Stomach (tissue), 8 donors: ENCODE measurements at regions not wholly inside any gene's neighbourhood (a gene's known extent, or its start where the extent isn't known, plus 50 kb on each side); places are given as distances from the start of the nearest gene placed in this dataset.

Source experiments
- DNase-seq, 2 donors: peaks; one replicate each; pipeline versions ENCODE4 v3.0.0 to v3.0.0-alpha.2; 2013 to 2019
- H3K27ac ChIP-seq, 5 donors: fragments of 200-600 bp in 4 of 5; sonication (generic) in 4 of 5; one replicate each; pipeline ENCODE4 v1.5.1; 2013 to 2019; ENCODE audit warnings: mild to moderate bottlenecking in 1 of 5, moderate library complexity in 1 of 5
- H3K27me3 ChIP-seq, 3 donors: fragments of 200-600 bp; sonication (generic); one replicate each; pipeline ENCODE4 v1.5.1; 2017 to 2019; ENCODE audit warnings: mixed run types in 1 of 3
- H3K36me3 ChIP-seq, 4 donors: fragments of 200-600 bp; sonication (generic); 1 replicate in 3 of 4; 2 replicates in 1 of 4; pipeline ENCODE4 v1.5.1; 2016 to 2019
- H3K4me1 ChIP-seq, 4 donors: fragments of 200-600 bp; sonication (generic); one replicate each; pipeline ENCODE4 v1.5.1; 2016 to 2019
- H3K4me3 ChIP-seq, 4 donors: fragments of 200-600 bp; sonication (generic) in 3 of 4; one replicate each; pipeline ENCODE4 v1.5.1; 2016 to 2019; ENCODE audit warnings: mild to moderate bottlenecking in 1 of 4
- H3K9me3 ChIP-seq, 4 donors: fragments of 200-600 bp; sonication (generic); one replicate each; pipeline ENCODE4 v1.5.1; 2016 to 2019
- CTCF ChIP-seq, 7 experiments: fragments of 450-650 bp in 4 of 7; fragments of 200-600 bp in 3 of 7; sonication (generic) in 3 of 7; IDR thresholded peaks; one replicate each; pipeline ENCODE4 v1.5.1; 2016 to 2019; ENCODE audit warnings: antibody characterized with exemption in 7 of 7, control low read depth in 2 of 7, mild to moderate bottlenecking in 1 of 7
- EP300 ChIP-seq: sonication (generic); formaldehyde crosslinking; IDR thresholded peaks from one replicate; pipeline ENCODE4 v1.6.1; 2017; ENCODE audit warnings: antibody characterized with exemption
- POLR2A ChIP-seq, 4 donors: fragments of 450-650 bp; IDR thresholded peaks; one replicate each; pipeline ENCODE4 v1.6.1; 2016; ENCODE audit warnings: antibody characterized with exemption in 4 of 4, control low read depth in 2 of 4, mild to moderate bottlenecking in 1 of 4, moderate library complexity in 1 of 4
- POLR2AphosphoS5 ChIP-seq, 3 donors: sonication (generic); formaldehyde crosslinking; IDR thresholded peaks; one replicate each; pipeline ENCODE4 v1.6.1; 2016; ENCODE audit warnings: antibody characterized with exemption in 3 of 3
- WGBS, 5 donors: extraction: QIAGEN DNeasy Blood & Tissue Kit in 3 of 5; methylation state at CpG; one replicate each; pipeline versions ENCODE4 v1.1.5 to v1.1.7; 2013 to 2018; 5-methylcytosine and 5-hydroxymethylcytosine counted together
- intact Hi-C: fragments of 100-400 bp; cut with DNase I; formaldehyde crosslinking; loops from one replicate; pipeline ENCODE4 v1.15.1; 2023; ENCODE audit warnings: low total_unique reads
- donor health status: healthy with polysubstance abuse.
- donor health status: Bipolar disorder and iron deficiency.
- donor health status: healthy.

- 65 to 83% (median 71%) methylated on average over 2 of the region's 2 CpGs for WGBS, 5 donors
- H3K9me3 ChIP-seq: no peaks in the 10 kb centered on the region
- DNase-seq: no peak
- peak overlapping the region in 2 of 5 donors; percentile 1 to 60 for H3K27ac ChIP-seq
- no peaks in the 10 kb centered on the region for H3K36me3 ChIP-seq
- TF ChIP-seq POLR2A (IDR thresholded peaks at IDR 0.05) (no peak), EP300 (no peak), POLR2AphosphoS5 (IDR thresholded peaks at IDR 0.05) (no peak), CTCF (IDR thresholded peaks at IDR 0.05) (no peak)
- no peak overlapping the region for H3K4me3 ChIP-seq
- no peaks in the 10 kb centered on the region for H3K27me3 ChIP-seq
- intact Hi-C loops: no loop called here
- peaks cover 18 to 52% (median 40%) of the 10 kb centered on the region in 4 donors for H3K4me1 ChIP-seq
Measured at GRCh38 chr12:123054371-123054770, 73.9 kb downstream of the ARL6IP4 start.

- no peak for TF ChIP-seq CTCF (IDR thresholded peaks at IDR 0.05)
- no peak for TF ChIP-seq EP300
- TF ChIP-seq POLR2AphosphoS5 (IDR thresholded peaks at IDR 0.05): no peak
- TF ChIP-seq POLR2A (IDR thresholded peaks at IDR 0.05): no peak
Measured at GRCh38 chr12:123051556-123051955, 71.1 kb downstream of the ARL6IP4 start.

GRCh38 chr12:123050913-123051312 is 70.4 kb downstream of the ARL6IP4 start:
- H3K27me3 ChIP-seq: no peaks in the 10 kb centered on the region
- H3K36me3 ChIP-seq: no peaks in the 10 kb centered on the region
- peaks cover 4 to 60% (median 43%) of the 10 kb centered on the region in 4 donors for H3K4me1 ChIP-seq
- H3K9me3 ChIP-seq: no peaks in the 10 kb centered on the region
- intact Hi-C loops: no loop called here
- peak overlapping the region in 4 of 5 donors; percentile 38 to 83 (median 70) for H3K27ac ChIP-seq
- no peak for DNase-seq
- TF ChIP-seq EP300: no peak
- no peak for TF ChIP-seq POLR2A (IDR thresholded peaks at IDR 0.05)
- no peak for TF ChIP-seq CTCF (IDR thresholded peaks at IDR 0.05)
- no peak for TF ChIP-seq POLR2AphosphoS5 (IDR thresholded peaks at IDR 0.05)
- 82 to 93% (median 86%) methylated on average over 4 of the region's 4 CpGs for WGBS, 5 donors
- no peak overlapping the region for H3K4me3 ChIP-seq

More at GRCh38 chr12:123051556-123051955, 71.1 kb downstream of the ARL6IP4 start:
- peaks cover 9 to 60% (median 41%) of the 10 kb centered on the region in 4 donors for H3K4me1 ChIP-seq
- no peaks in the 10 kb centered on the region for H3K27me3 ChIP-seq
- H3K4me3 ChIP-seq: no peak overlapping the region
- H3K27ac ChIP-seq: peak overlapping the region in 2 of 5 donors; percentile 77 to 83
- no peaks in the 10 kb centered on the region for H3K9me3 ChIP-seq
- WGBS, 5 donors: 74 to 79% (median 78%) methylated on average over 3 of the region's 3 CpGs
- H3K36me3 ChIP-seq: no peaks in the 10 kb centered on the region
- intact Hi-C loops: no loop called here
- no peak for DNase-seq

- intact Hi-C loops: no loop called here
- Histone ChIP-seq H3K4me3 (no peak overlapping the region), H3K9me3 (no peaks in the 10 kb centered on the region), H3K27ac (peak overlapping the region in 4 of 5 donors; percentile 38 to 83 (median 70)), H3K27me3 (no peaks in the 10 kb centered on the region), H3K4me1 (peaks cover 6 to 60% (median 43%) of the 10 kb centered on the region in 4 donors), H3K36me3 (no peaks in the 10 kb centered on the region)
- TF ChIP-seq EP300: peak; percentile 33
- TF ChIP-seq POLR2A (IDR thresholded peaks at IDR 0.05): no peak
- TF ChIP-seq POLR2AphosphoS5 (IDR thresholded peaks at IDR 0.05): peak in 2 of 3 donors; percentile 31 to 56
- no peak for TF ChIP-seq CTCF (IDR thresholded peaks at IDR 0.05)
- 61 to 84% (median 75%) methylated on average over 6 of the region's 6 CpGs for WGBS, 5 donors
- peak in 1 of 2 donors; percentile 46 for DNase-seq
Measured at GRCh38 chr12:123050331-123050831, 69.9 kb downstream of the ARL6IP4 start.
